ENCODE measurements at regions not wholly inside any gene's neighbourhood (a gene's known extent, or its start where the extent isn't known, plus 50 kb on each side); places are given as distances from the start of the nearest gene placed in this dataset.

DNA sequence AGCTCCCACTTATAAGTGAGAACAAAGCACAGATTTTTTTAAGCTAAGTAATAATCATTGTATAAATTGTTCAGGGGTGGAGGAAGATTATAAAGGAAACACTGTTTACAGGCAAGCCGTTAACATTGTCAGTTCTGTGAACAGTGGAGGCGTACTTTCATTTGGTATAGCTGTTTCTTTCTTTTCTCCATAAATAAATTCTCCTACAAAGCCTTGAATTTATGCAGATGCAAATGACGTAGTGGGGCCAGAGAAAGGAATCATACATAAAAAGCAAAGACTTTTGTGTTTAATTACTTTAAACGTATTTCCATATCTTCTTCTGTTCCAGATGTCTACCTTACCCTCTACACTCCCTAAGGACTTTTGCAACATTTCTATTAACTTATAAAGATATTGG is 914.9 kb downstream of the ZPLD1 start:
- H3K9me3 ChIP-seq: no peaks in the 10 kb centered on the region
- no peak overlapping the region for H3K27ac ChIP-seq
- intact Hi-C loops (cut with DNase I): no loop called here
- no peaks in the 10 kb centered on the region for H3K36me3 ChIP-seq
- DNase-seq (ENCODE audit: low spot score in 2 of 2): no peak
- TF ChIP-seq CTCF (IDR thresholded peaks at IDR 0.05): no peak
- no peaks in the 10 kb centered on the region for H3K4me1 ChIP-seq
- no peak overlapping the region for H3K4me3 ChIP-seq
- H3K27me3 ChIP-seq: no peaks in the 10 kb centered on the region

- Histone ChIP-seq H3K36me3 (no peaks in the 10 kb centered on the region), H3K27me3 (no peaks in the 10 kb centered on the region), H3K27ac (no peak overlapping the region), H3K9me3 (no peaks in the 10 kb centered on the region), H3K4me1 (no peaks in the 10 kb centered on the region), H3K4me3 (no peak overlapping the region)
- intact Hi-C loops (cut with DNase I): no loop called here
- no peak for DNase-seq (ENCODE audit: low spot score in 2 of 2)
- no peak for TF ChIP-seq CTCF (IDR thresholded peaks at IDR 0.05)
Observed at GRCh38 chr3:103365467-103365866, 930.7 kb downstream of the ZPLD1 start.

DNA sequence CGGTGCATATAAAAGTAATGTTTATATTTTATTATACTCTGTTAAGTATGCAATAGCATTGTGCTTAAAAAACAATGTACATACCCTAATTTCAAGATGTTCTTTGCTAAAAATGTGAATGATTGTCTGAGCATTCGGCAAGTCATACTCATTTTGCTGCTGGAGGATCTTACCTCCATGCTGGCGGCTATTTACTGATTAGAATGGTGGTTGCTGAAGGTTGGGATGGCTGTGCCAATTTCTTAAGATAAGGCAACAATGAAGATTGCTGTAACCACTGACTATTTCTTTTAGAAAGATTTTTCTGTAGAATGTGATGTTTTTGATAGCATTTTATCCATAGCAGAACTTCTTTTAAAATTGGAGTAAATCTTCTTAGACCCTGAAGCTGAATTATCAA is 932.7 kb downstream of the ZPLD1 start:
- Histone ChIP-seq H3K36me3 (no peaks in the 10 kb centered on the region), H3K4me1 (no peaks in the 10 kb centered on the region), H3K4me3 (no peak overlapping the region), H3K9me3 (no peaks in the 10 kb centered on the region), H3K27ac (no peak overlapping the region), H3K27me3 (no peaks in the 10 kb centered on the region)
- DNase-seq (ENCODE audit: low spot score in 2 of 2): no peak
- no peak for TF ChIP-seq CTCF (IDR thresholded peaks at IDR 0.05)
- intact Hi-C loops (cut with DNase I): no loop called here

DNA sequence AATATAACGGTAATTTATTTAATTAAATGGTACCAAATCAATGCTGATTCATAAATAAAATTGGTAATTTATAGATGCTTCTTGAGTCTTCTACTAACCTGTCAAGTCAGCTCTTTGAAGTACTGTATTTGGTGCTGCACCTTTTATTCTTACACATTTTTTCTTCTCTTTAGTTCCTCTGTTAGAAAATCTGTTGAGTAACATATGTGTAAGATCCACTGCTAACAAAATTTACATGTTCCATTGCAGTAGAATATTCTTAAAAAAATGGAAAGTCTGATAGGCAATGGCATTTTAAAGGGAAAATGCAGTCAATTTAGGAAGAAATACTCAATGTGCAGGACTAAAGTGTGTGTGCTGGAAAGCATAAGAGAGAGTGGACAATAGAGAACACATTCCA is 936.6 kb downstream of the ZPLD1 start:
- Histone ChIP-seq H3K4me1 (no peaks in the 10 kb centered on the region), H3K4me3 (no peak overlapping the region), H3K27ac (no peak overlapping the region), H3K9me3 (no peaks in the 10 kb centered on the region), H3K36me3 (no peaks in the 10 kb centered on the region), H3K27me3 (no peaks in the 10 kb centered on the region)
- no peak for TF ChIP-seq CTCF (IDR thresholded peaks at IDR 0.05)
- DNase-seq (ENCODE audit: low spot score in 2 of 2): no peak
- intact Hi-C loops (cut with DNase I): no loop called here

DNA sequence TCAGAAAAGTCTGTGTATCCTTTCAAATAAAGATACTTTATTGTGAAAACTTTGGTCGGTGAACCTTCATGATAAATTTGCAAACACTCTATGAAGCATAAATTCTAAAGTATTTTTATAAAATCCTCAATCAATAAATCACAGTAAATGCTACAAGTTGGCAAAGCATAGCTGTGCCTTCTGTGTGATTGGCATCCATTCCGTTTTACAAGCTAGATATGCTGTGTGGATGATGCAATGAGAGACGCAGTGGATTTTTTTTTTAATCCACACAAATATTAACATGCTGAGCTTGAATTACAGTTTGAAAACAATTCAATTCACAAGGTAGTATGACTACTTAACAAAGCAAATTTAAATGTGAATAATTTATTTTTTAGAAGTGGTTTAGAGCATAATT is 937.2 kb downstream of the ZPLD1 start:
- H3K36me3 ChIP-seq: no peaks in the 10 kb centered on the region
- intact Hi-C loops (cut with DNase I): no loop called here
- H3K27ac ChIP-seq: no peak overlapping the region
- TF ChIP-seq CTCF (IDR thresholded peaks at IDR 0.05): no peak
- H3K4me3 ChIP-seq: no peak overlapping the region
- no peak for DNase-seq (ENCODE audit: low spot score in 2 of 2)
- no peaks in the 10 kb centered on the region for H3K4me1 ChIP-seq
- no peaks in the 10 kb centered on the region for H3K9me3 ChIP-seq
- no peaks in the 10 kb centered on the region for H3K27me3 ChIP-seq

DNA sequence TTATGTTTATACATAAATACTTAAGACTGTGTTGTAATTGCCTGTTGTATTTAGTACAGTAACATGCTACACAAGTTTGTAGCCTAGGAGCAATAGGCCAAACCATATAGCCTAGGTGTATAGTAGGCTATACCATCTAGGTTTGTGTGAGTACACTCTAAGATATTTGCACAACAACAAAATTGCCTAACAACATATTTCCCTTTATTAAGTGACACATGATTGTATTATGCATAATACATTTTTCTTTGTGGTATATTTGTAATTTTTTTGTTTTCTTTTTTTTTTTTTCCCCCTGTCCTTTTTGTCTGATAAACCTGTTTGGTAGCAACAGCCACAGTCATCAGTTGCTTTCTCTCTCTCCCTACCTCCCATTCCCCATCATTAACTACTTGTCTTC is 945.6 kb downstream of the ZPLD1 start:
- Histone ChIP-seq H3K4me1 (no peaks in the 10 kb centered on the region), H3K27me3 (no peaks in the 10 kb centered on the region), H3K9me3 (no peaks in the 10 kb centered on the region), H3K27ac (no peak overlapping the region), H3K4me3 (no peak overlapping the region), H3K36me3 (no peaks in the 10 kb centered on the region)
- intact Hi-C loops (cut with DNase I): no loop called here
- no peak for TF ChIP-seq CTCF (IDR thresholded peaks at IDR 0.05)
- no peak for DNase-seq (ENCODE audit: low spot score in 2 of 2)

Data from ascending aorta (tissue), 2 donors.